ENCODE measurements at regions not wholly inside any gene's neighbourhood (a gene's known extent, or its start where the extent isn't known, plus 50 kb on each side); places are given as distances from the start of the nearest gene placed in this dataset.
"Not testable (repeated sequence)": the region's sequence is repeated elsewhere in the genome, so short reads cannot be mapped to it uniquely, and the experiment has no call there.

GRCh38 chr1:610538-610937 is 75.9 kb downstream of the OR4F16 start:
- not testable (repeated sequence) for DNase-seq (ENCODE audit: low read depth)

GRCh38 chr1:609161-609560 is 77.3 kb downstream of the OR4F16 start:
- not testable (repeated sequence) for DNase-seq (ENCODE audit: low read depth)

GRCh38 chr1:605279-605678 is 81.2 kb downstream of the OR4F16 start:
- DNase-seq (ENCODE audit: low read depth), result peak; percentile 19

- not testable (repeated sequence) for DNase-seq (ENCODE audit: low read depth)
These were observed 98.2 kb downstream of the OR4F16 start for GRCh38 chr1:588211-588610.

- peak; percentile 30 for DNase-seq (ENCODE audit: low read depth)
These were observed 100.5 kb downstream of the OR4F16 start for GRCh38 chr1:585992-586391.
